A673 (cell line): ENCODE measurements at regions not wholly inside any gene's neighbourhood (a gene's known extent, or its start where the extent isn't known, plus 50 kb on each side); places are given as distances from the start of the nearest gene placed in this dataset.

Experiments used
- EZH2 ChIP-seq: fragments of 200-600 bp; sonication (generic); IDR thresholded peaks from 2 replicates; pipeline ENCODE4 v1.6.1; 2017; ENCODE audit warnings: borderline replicate concordance, low read depth, mild to moderate bottlenecking, mixed read lengths, antibody characterized with exemption, low read length; ENCODE audit not compliant: poor library complexity, severe bottlenecking
- TF ChIP-seq, protein P1 (sequence below): fragments of 300-800, 200-600 bp; sonication (generic); conservative IDR thresholded peaks from 2 replicates; pipeline ENCODE4 v1.5.1; 2017; ENCODE audit warnings: low read depth, mild to moderate bottlenecking, antibody characterized with exemption, low read length, moderate library complexity, mixed read lengths

DNA sequence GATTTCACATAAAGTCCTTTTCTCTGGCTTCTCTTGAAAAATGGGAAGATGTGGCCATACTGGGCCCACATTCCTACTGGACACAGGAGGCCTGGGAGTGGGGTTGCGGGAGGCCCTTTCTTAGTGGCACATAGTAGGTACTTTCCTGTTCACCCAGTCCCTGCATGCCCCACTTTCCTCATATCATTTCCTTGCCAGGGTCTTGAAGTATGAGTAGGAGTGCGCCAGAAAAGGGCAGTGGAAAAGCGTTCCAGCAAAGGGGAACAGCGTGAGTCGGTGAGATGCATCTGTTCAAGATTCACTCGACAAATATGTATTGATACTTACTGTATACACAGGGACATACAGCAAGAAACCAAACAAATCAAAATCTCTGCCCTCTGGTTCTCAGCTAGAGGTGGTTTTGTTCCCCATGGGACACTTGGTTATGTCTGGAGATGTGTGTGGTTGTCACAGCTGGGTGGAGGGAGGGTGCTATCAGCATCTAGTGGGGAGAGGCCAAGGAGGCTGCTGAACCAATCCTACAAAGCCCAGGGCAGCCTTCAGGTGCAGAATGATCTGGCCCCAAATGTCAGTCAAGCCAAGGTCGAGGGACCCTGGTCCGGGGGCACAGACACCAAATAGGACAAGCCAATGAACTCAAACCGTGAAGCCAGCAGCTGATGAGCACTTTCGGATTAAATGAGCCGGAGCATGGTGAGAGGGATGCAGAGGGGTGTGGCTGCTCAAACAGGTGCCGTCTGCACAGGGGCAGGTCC lies 151.4 kb downstream of the CEBPB start:
- no peak for TF ChIP-seq EZH2
- TF ChIP-seq, protein P1, sequence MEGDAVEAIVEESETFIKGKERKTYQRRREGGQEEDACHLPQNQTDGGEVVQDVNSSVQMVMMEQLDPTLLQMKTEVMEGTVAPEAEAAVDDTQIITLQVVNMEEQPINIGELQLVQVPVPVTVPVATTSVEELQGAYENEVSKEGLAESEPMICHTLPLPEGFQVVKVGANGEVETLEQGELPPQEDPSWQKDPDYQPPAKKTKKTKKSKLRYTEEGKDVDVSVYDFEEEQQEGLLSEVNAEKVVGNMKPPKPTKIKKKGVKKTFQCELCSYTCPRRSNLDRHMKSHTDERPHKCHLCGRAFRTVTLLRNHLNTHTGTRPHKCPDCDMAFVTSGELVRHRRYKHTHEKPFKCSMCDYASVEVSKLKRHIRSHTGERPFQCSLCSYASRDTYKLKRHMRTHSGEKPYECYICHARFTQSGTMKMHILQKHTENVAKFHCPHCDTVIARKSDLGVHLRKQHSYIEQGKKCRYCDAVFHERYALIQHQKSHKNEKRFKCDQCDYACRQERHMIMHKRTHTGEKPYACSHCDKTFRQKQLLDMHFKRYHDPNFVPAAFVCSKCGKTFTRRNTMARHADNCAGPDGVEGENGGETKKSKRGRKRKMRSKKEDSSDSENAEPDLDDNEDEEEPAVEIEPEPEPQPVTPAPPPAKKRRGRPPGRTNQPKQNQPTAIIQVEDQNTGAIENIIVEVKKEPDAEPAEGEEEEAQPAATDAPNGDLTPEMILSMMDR: no peak
